ENCODE measurements at regions not wholly inside any gene's neighbourhood (a gene's known extent, or its start where the extent isn't known, plus 50 kb on each side); places are given as distances from the start of the nearest gene placed in this dataset.

- peaks cover 5% of the 10 kb centered on the region; the same call in 1 of the 2 replicates for H3K4me1 ChIP-seq (ENCODE audit: control insufficient read depth, insufficient read depth, low read length)
- H3K36me3 ChIP-seq (ENCODE audit: control insufficient read depth in 2 of 2, insufficient read depth in 1 of 2, low read length in 2 of 2): no peaks in the 10 kb centered on the region
- TF ChIP-seq ZFP41 (tag by site-specific recombination; IDR thresholded peaks at IDR 0.05; ENCODE audit: borderline replicate concordance) (no peak), SETDB1 (IDR thresholded peaks at IDR 0.05; ENCODE audit: insufficient read length, low read length) (no peak), ZNF501 (tag by site-specific recombination; IDR thresholded peaks at IDR 0.05) (no peak), ZNF654 (tag by site-specific recombination; IDR thresholded peaks at IDR 0.05; ENCODE audit: low read depth) (no peak), ZSCAN18 (tag by site-specific recombination; IDR thresholded peaks at IDR 0.05) (no peak), ZNF121 (tag by site-specific recombination; IDR thresholded peaks at IDR 0.05) (no peak), ZNF311 (tag by site-specific recombination; IDR thresholded peaks at IDR 0.05; ENCODE audit: borderline replicate concordance) (no peak), ZBTB20 (tag by site-specific recombination; IDR thresholded peaks at IDR 0.05) (no peak), ZIC2 (tag by site-specific recombination; IDR thresholded peaks at IDR 0.05) (no peak), CTCF (tag by site-specific recombination; IDR thresholded peaks at IDR 0.05) (no peak), ZSCAN16 (tag by site-specific recombination; IDR thresholded peaks at IDR 0.05) (no peak), ZNF791 (tag by site-specific recombination; IDR thresholded peaks at IDR 0.05) (no peak), PRDM1 (tag by site-specific recombination; IDR thresholded peaks at IDR 0.05) (no peak), KLF1 (tag by site-specific recombination; IDR thresholded peaks at IDR 0.05) (no peak), IKZF3 (tag by site-specific recombination; IDR thresholded peaks at IDR 0.05) (no peak), ZNF155 (tag by site-specific recombination; IDR thresholded peaks at IDR 0.05) (no peak), SP7 (tag by site-specific recombination; IDR thresholded peaks at IDR 0.05) (no peak)
- TF ChIP-seq, protein P1, sequence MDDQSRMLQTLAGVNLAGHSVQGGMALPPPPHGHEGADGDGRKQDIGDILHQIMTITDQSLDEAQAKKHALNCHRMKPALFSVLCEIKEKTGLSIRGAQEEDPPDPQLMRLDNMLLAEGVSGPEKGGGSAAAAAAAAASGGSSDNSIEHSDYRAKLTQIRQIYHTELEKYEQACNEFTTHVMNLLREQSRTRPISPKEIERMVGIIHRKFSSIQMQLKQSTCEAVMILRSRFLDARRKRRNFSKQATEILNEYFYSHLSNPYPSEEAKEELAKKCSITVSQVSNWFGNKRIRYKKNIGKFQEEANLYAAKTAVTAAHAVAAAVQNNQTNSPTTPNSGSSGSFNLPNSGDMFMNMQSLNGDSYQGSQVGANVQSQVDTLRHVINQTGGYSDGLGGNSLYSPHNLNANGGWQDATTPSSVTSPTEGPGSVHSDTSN (CRISPR knock-in tag; IDR thresholded peaks at IDR 0.05): no peak
- CTCF ChIA-PET: no interaction called here
- POLR2A ChIA-PET: no interaction called here
- H3K9me3 ChIP-seq (ENCODE audit: control insufficient read depth, insufficient read depth, low read depth, low read length): no peaks in the 10 kb centered on the region; the same call in 1 of the 2 replicates
- no peak overlapping the region for H3K4me3 ChIP-seq (ENCODE audit: low read depth, low read length)
- H3K27ac ChIP-seq (ENCODE audit: extremely low read depth, low read depth, low read length): no peak overlapping the region
These were observed 440.4 kb upstream of the PRICKLE1 start for GRCh38 chr12:43029971-43030370.

DNA sequence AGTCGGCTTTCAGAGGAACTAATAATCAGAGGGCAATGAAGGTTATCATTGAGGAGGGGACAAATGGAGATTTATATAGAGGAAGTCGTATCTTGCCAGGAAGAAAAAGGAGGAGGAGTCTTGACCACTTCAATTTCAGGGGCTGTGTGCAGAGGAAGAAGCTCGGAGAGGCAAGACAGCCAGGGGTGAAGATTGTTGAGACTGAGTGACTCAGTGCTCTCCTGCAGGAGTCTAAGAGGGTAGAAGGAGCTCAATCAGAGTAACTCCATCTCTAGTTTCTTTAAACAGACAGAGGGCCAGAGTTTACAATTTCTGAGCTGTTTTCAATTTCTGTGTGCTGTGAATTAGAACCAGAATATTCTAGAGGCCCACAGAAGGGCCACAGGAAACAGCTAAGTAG lies 439.3 kb upstream of the PRICKLE1 start:
- Histone ChIP-seq H3K36me3 (ENCODE audit: control insufficient read depth in 2 of 2, insufficient read depth in 1 of 2, low read length in 2 of 2) (no peaks in the 10 kb centered on the region), H3K4me1 (ENCODE audit: control insufficient read depth, insufficient read depth, low read length) (peaks cover 5% of the 10 kb centered on the region; the same call in 1 of the 2 replicates), H3K4me3 (ENCODE audit: low read depth, low read length) (no peak overlapping the region), H3K27ac (ENCODE audit: extremely low read depth, low read depth, low read length) (no peak overlapping the region), H3K9me3 (ENCODE audit: control insufficient read depth, insufficient read depth, low read depth, low read length) (no peaks in the 10 kb centered on the region; the same call in 1 of the 2 replicates)
- no peak for TF ChIP-seq GLIS2 (tag by site-specific recombination; IDR thresholded peaks at IDR 0.05)
- TF ChIP-seq ZNF600 (tag by site-specific recombination; IDR thresholded peaks at IDR 0.05): no peak
- no peak for TF ChIP-seq PATZ1 (tag by site-specific recombination; IDR thresholded peaks at IDR 0.05)
- TF ChIP-seq ZNF16 (tag by site-specific recombination; IDR thresholded peaks at IDR 0.05; ENCODE audit: low read depth): no peak
- no peak for TF ChIP-seq ZNF211 (tag by site-specific recombination; IDR thresholded peaks at IDR 0.05; ENCODE audit: low read depth)
- TF ChIP-seq ZNF335 (tag by site-specific recombination; conservative IDR thresholded peaks at IDR 0.05): no peak
- no peak for TF ChIP-seq KLF9 (tag by site-specific recombination; IDR thresholded peaks at IDR 0.05; ENCODE audit: low read depth)
- no peak for TF ChIP-seq ZNF791 (tag by site-specific recombination; IDR thresholded peaks at IDR 0.05)
- TF ChIP-seq ZNF394 (tag by site-specific recombination; IDR thresholded peaks at IDR 0.05; ENCODE audit: borderline replicate concordance): no peak
- TF ChIP-seq SP7 (tag by site-specific recombination; IDR thresholded peaks at IDR 0.05): no peak
- TF ChIP-seq ZNF514 (tag by site-specific recombination; IDR thresholded peaks at IDR 0.05): no peak
- TF ChIP-seq, protein P2, sequence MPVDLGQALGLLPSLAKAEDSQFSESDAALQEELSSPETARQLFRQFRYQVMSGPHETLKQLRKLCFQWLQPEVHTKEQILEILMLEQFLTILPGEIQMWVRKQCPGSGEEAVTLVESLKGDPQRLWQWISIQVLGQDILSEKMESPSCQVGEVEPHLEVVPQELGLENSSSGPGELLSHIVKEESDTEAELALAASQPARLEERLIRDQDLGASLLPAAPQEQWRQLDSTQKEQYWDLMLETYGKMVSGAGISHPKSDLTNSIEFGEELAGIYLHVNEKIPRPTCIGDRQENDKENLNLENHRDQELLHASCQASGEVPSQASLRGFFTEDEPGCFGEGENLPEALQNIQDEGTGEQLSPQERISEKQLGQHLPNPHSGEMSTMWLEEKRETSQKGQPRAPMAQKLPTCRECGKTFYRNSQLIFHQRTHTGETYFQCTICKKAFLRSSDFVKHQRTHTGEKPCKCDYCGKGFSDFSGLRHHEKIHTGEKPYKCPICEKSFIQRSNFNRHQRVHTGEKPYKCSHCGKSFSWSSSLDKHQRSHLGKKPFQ (tag by site-specific recombination; IDR thresholded peaks at IDR 0.05): no peak
- TF ChIP-seq GLIS1 (tag by site-specific recombination; IDR thresholded peaks at IDR 0.05): no peak
- no peak for TF ChIP-seq ZBTB20 (tag by site-specific recombination; IDR thresholded peaks at IDR 0.05)
- no peak for TF ChIP-seq ZNF585B (tag by site-specific recombination; IDR thresholded peaks at IDR 0.05)
- POLR2A ChIA-PET: no interaction called here
- CTCF ChIA-PET: no interaction called here
